ENCODE measurements at regions not wholly inside any gene's neighbourhood (a gene's known extent, or its start where the extent isn't known, plus 50 kb on each side); places are given as distances from the start of the nearest gene placed in this dataset.

- TF ChIP-seq CTCF (conservative IDR thresholded peaks at IDR 0.05; ENCODE audit: low read length) (no peak), EZH2phosphoT487 (IDR thresholded peaks at IDR 0.05; ENCODE audit: borderline replicate concordance, low read depth, low read length) (no peak)
Observed at GRCh38 chr13:86474971-86475370, 675.8 kb upstream of the SLITRK6 start.
